ENCODE measurements at regions not wholly inside any gene's neighbourhood (a gene's known extent, or its start where the extent isn't known, plus 50 kb on each side); places are given as distances from the start of the nearest gene placed in this dataset.
"Not testable (repeated sequence)": the region's sequence is repeated elsewhere in the genome, so short reads cannot be mapped to it uniquely, and the experiment has no call there.

GRCh38 chr14:30058401-30058800, 130.8 kb upstream of the PRKD1 start:
- no peak for DNase-seq
- intact Hi-C loops (cut with DNase I) = no loop called here

GRCh38 chr14:30063746-30064145, 136.1 kb upstream of the PRKD1 start:
- DNase-seq = no peak
- intact Hi-C loops (cut with DNase I) = no loop called here

GRCh38 chr14:30064454-30064853, 136.8 kb upstream of the PRKD1 start:
- DNase-seq = no peak
- intact Hi-C loops (cut with DNase I) = no loop called here

GRCh38 chr14:30069536-30069935, 141.9 kb upstream of the PRKD1 start:
- peak in 3 of 42 donors; percentile 14 to 25 (median 24) for DNase-seq
- intact Hi-C loops (cut with DNase I) = no loop called here

- DNase-seq = not testable (repeated sequence)
Observed at GRCh38 chr14:30072454-30072853, 144.8 kb upstream of the PRKD1 start.

GRCh38 chr14:30077946-30078345, 150.3 kb upstream of the PRKD1 start:
- DNase-seq = no peak
- intact Hi-C loops (cut with DNase I) = no loop called here

More at GRCh38 chr14:30072454-30072853, 144.8 kb upstream of the PRKD1 start:
- intact Hi-C loops (cut with DNase I) = not testable (repeated sequence)

GRCh38 chr14:30078811-30079402, 151.3 kb upstream of the PRKD1 start:
- DNase-seq = peak in 6 of 42 donors; percentile 5 to 33 (median 17)
- intact Hi-C loops (cut with DNase I) = no loop called here

GRCh38 chr14:30082486-30082885, 154.8 kb upstream of the PRKD1 start:
- DNase-seq = no peak
- intact Hi-C loops (cut with DNase I) = no loop called here

GRCh38 chr14:30084811-30085210, 157.2 kb upstream of the PRKD1 start:
- no peak for DNase-seq
- intact Hi-C loops (cut with DNase I) = no loop called here

- no peak for DNase-seq
- intact Hi-C loops (cut with DNase I) = no loop called here
Observed at GRCh38 chr14:30085943-30086342, 158.3 kb upstream of the PRKD1 start.

GRCh38 chr14:30088620-30089019, 161.0 kb upstream of the PRKD1 start:
- intact Hi-C loops (cut with DNase I) = no loop called here
- DNase-seq = no peak

GRCh38 chr14:30108975-30109700, 181.5 kb upstream of the PRKD1 start:
- intact Hi-C loops (cut with DNase I) = no loop called here
- no peak for DNase-seq

GRCh38 chr14:30114051-30114450, 186.4 kb upstream of the PRKD1 start:
- DNase-seq = no peak
- intact Hi-C loops (cut with DNase I) = no loop called here

GRCh38 chr14:30115756-30116155, 188.1 kb upstream of the PRKD1 start:
- DNase-seq = no peak
- intact Hi-C loops (cut with DNase I) = no loop called here

GRCh38 chr14:30118992-30119640, 191.5 kb upstream of the PRKD1 start:
- no peak for DNase-seq
- intact Hi-C loops (cut with DNase I) = no loop called here

- DNase-seq = peak in 8 of 42 donors; percentile 8 to 46 (median 19)
- intact Hi-C loops (cut with DNase I) = no loop called here
Observed at GRCh38 chr14:30125322-30125979, 197.8 kb upstream of the PRKD1 start.

GRCh38 chr14:30129807-30130206, 202.2 kb upstream of the PRKD1 start:
- intact Hi-C loops (cut with DNase I) = no loop called here
- DNase-seq = no peak

- no peak for DNase-seq
- intact Hi-C loops (cut with DNase I) = no loop called here
Observed at GRCh38 chr14:30131581-30132097, 204.0 kb upstream of the PRKD1 start.

- intact Hi-C loops (cut with DNase I) = no loop called here
- DNase-seq = no peak
Observed at GRCh38 chr14:30132196-30132595, 204.5 kb upstream of the PRKD1 start.

- intact Hi-C loops (cut with DNase I) = no loop called here
- no peak for DNase-seq
Observed at GRCh38 chr14:30134936-30135335, 207.3 kb upstream of the PRKD1 start.

Data from head of caudate nucleus (tissue), 42 donors.